ENCODE measurements at regions not wholly inside any gene's neighbourhood (a gene's known extent, or its start where the extent isn't known, plus 50 kb on each side); places are given as distances from the start of the nearest gene placed in this dataset.

DNA sequence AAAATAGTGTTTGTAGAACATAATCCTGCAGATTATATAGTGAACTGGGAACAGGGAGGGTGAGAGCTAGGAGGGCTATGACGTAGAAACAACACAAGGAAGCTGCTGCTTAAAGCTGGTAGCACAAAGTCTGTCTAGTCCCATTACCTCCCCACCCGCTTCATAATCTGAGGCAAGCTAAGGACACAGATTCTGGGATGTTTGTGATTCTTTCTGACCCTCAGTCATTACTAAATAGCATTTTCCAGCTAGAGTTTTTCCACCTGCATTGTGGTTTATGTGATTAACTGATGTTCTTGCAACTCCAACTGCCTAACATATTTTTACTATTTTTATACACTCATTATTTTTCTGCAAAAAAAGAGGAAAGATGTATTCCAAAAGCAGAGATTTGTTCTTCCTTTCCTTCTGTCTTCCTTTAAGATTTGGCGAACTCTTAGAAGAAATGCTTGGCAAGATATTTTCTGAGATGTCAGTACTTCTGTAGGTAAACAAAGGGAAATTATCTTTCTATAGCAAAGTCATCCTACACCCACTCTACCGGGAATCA is 293.2 kb upstream of the FAR2 start:
- Histone ChIP-seq H3K36me3 (ENCODE audit: control insufficient read depth, insufficient read depth, low read length) (no peaks in the 10 kb centered on the region), H3K9me3 (replicated peaks; ENCODE audit: control insufficient read depth, low read depth, low read length) (no peaks in the 10 kb centered on the region), H3K27ac (ENCODE audit: low read length) (no peak overlapping the region), H3K4me3 (ENCODE audit: low read length) (no peak overlapping the region), H3K4me1 (ENCODE audit: control insufficient read depth, insufficient read depth, low read length) (no peaks in the 10 kb centered on the region), H3K27me3 (ENCODE audit: control insufficient read depth, insufficient read depth, low read length) (no peaks in the 10 kb centered on the region)
- DNase-seq = peak; percentile 64
- WGBS (ENCODE audit: insufficient coverage) = no CpG with 5 or more reads among the region's 4 CpGs

- no peaks in the 10 kb centered on the region for H3K9me3 ChIP-seq (replicated peaks; ENCODE audit: control insufficient read depth, low read depth, low read length)
- H3K27me3 ChIP-seq (ENCODE audit: control insufficient read depth, insufficient read depth, low read length) = no peaks in the 10 kb centered on the region
- no peak overlapping the region for H3K4me3 ChIP-seq (ENCODE audit: low read length)
- no peaks in the 10 kb centered on the region for H3K4me1 ChIP-seq (ENCODE audit: control insufficient read depth, insufficient read depth, low read length)
- H3K36me3 ChIP-seq (ENCODE audit: control insufficient read depth, insufficient read depth, low read length) = no peaks in the 10 kb centered on the region
- H3K27ac ChIP-seq (ENCODE audit: low read length) = no peak overlapping the region
- DNase-seq = no peak
Observed at GRCh38 chr12:28857369-28857768, 291.7 kb upstream of the FAR2 start.

DNA sequence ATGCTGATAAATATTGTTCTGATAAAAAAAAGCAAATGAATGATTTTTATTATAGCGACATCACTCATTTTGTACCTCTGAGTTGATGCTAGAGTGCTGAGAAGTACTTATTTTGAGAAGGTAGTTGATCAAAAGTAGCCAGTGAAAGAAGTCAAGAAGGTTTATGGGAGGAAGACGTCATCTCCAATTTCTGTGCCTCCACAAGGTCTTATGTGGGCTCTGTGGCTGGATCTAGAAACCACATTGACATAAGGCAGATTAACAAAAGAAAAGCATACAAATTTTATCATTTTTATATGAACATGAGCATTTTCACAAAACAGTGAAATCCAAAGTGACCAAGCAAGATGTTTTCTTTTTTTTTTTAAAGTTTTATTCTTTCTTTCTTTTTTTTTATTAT is 289.5 kb upstream of the FAR2 start:
- no CpG with 5 or more reads among the region's 2 CpGs for WGBS (ENCODE audit: insufficient coverage)
- H3K4me3 ChIP-seq (ENCODE audit: low read length) = no peak overlapping the region
- no peak for DNase-seq

DNA sequence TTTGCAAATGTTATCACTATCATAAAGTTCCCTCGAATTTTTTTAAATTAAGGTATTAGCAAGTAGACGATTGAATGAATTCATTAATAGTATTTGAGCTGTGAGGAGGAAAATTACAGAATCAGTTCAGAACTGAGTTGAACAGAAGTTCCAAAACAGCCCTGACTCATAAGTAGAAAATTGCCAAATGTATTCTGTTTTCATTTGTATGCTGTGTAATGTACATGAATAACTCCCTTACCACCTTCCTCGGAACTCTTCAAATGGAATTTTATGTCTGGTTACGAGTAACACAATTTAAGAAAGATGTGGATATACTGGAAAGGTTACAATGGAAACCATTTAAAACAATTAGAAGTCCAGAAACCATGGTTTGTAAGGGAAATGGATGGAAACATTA is 283.3 kb upstream of the FAR2 start:
- H3K36me3 ChIP-seq (ENCODE audit: control insufficient read depth, insufficient read depth, low read length) = no peaks in the 10 kb centered on the region
- no peaks in the 10 kb centered on the region for H3K27me3 ChIP-seq (ENCODE audit: control insufficient read depth, insufficient read depth, low read length)
- no peak overlapping the region for H3K27ac ChIP-seq (ENCODE audit: low read length)
- no peak for DNase-seq
- no peak overlapping the region for H3K4me3 ChIP-seq (ENCODE audit: low read length)
- no peaks in the 10 kb centered on the region for H3K4me1 ChIP-seq (ENCODE audit: control insufficient read depth, insufficient read depth, low read length)
- WGBS (ENCODE audit: insufficient coverage) = no CpG with 5 or more reads among the region's 4 CpGs
- H3K9me3 ChIP-seq (replicated peaks; ENCODE audit: control insufficient read depth, low read depth, low read length) = no peaks in the 10 kb centered on the region

More for the DNA sequence above, 289.5 kb upstream of the FAR2 start:
- no peak overlapping the region for H3K27ac ChIP-seq (ENCODE audit: low read length)
- H3K9me3 ChIP-seq (replicated peaks; ENCODE audit: control insufficient read depth, low read depth, low read length) = no peaks in the 10 kb centered on the region
- no peaks in the 10 kb centered on the region for H3K27me3 ChIP-seq (ENCODE audit: control insufficient read depth, insufficient read depth, low read length)
- no peaks in the 10 kb centered on the region for H3K36me3 ChIP-seq (ENCODE audit: control insufficient read depth, insufficient read depth, low read length)
- no peaks in the 10 kb centered on the region for H3K4me1 ChIP-seq (ENCODE audit: control insufficient read depth, insufficient read depth, low read length)

- no peaks in the 10 kb centered on the region for H3K27me3 ChIP-seq (ENCODE audit: control insufficient read depth, insufficient read depth, low read length)
- no peak overlapping the region for H3K27ac ChIP-seq (ENCODE audit: low read length)
- 50% methylated on average over 1 of the region's 3 CpGs for WGBS (ENCODE audit: insufficient coverage)
- H3K4me1 ChIP-seq (ENCODE audit: control insufficient read depth, insufficient read depth, low read length) = no peaks in the 10 kb centered on the region
- H3K9me3 ChIP-seq (replicated peaks; ENCODE audit: control insufficient read depth, low read depth, low read length) = no peaks in the 10 kb centered on the region
- no peak for DNase-seq
- H3K4me3 ChIP-seq (ENCODE audit: low read length) = no peak overlapping the region
- H3K36me3 ChIP-seq (ENCODE audit: control insufficient read depth, insufficient read depth, low read length) = no peaks in the 10 kb centered on the region
Observed at GRCh38 chr12:28866296-28866695, 282.8 kb upstream of the FAR2 start.

- Histone ChIP-seq H3K9me3 (replicated peaks; ENCODE audit: control insufficient read depth, low read depth, low read length) (no peaks in the 10 kb centered on the region), H3K27ac (ENCODE audit: low read length) (no peak overlapping the region), H3K4me3 (ENCODE audit: low read length) (no peak overlapping the region), H3K36me3 (ENCODE audit: control insufficient read depth, insufficient read depth, low read length) (no peaks in the 10 kb centered on the region), H3K4me1 (ENCODE audit: control insufficient read depth, insufficient read depth, low read length) (no peaks in the 10 kb centered on the region), H3K27me3 (ENCODE audit: control insufficient read depth, insufficient read depth, low read length) (no peaks in the 10 kb centered on the region)
- DNase-seq = no peak
- WGBS (ENCODE audit: insufficient coverage) = 100% methylated on average over 1 of the region's 7 CpGs
Observed at GRCh38 chr12:28866715-28867503, 282.2 kb upstream of the FAR2 start.

GRCh38 chr12:28868414-28868813 is 280.7 kb upstream of the FAR2 start:
- H3K9me3 ChIP-seq (replicated peaks; ENCODE audit: control insufficient read depth, low read depth, low read length) = no peaks in the 10 kb centered on the region
- H3K4me3 ChIP-seq (ENCODE audit: low read length) = no peak overlapping the region
- 35% methylated on average over 2 of the region's 5 CpGs for WGBS (ENCODE audit: insufficient coverage)
- no peaks in the 10 kb centered on the region for H3K4me1 ChIP-seq (ENCODE audit: control insufficient read depth, insufficient read depth, low read length)
- H3K36me3 ChIP-seq (ENCODE audit: control insufficient read depth, insufficient read depth, low read length) = no peaks in the 10 kb centered on the region
- no peak for DNase-seq
- H3K27me3 ChIP-seq (ENCODE audit: control insufficient read depth, insufficient read depth, low read length) = no peaks in the 10 kb centered on the region
- no peak overlapping the region for H3K27ac ChIP-seq (ENCODE audit: low read length)

GRCh38 chr12:28869197-28869596 is 279.9 kb upstream of the FAR2 start:
- Histone ChIP-seq H3K36me3 (ENCODE audit: control insufficient read depth, insufficient read depth, low read length) (no peaks in the 10 kb centered on the region), H3K27ac (ENCODE audit: low read length) (no peak overlapping the region), H3K27me3 (ENCODE audit: control insufficient read depth, insufficient read depth, low read length) (no peaks in the 10 kb centered on the region), H3K9me3 (replicated peaks; ENCODE audit: control insufficient read depth, low read depth, low read length) (no peaks in the 10 kb centered on the region), H3K4me1 (ENCODE audit: control insufficient read depth, insufficient read depth, low read length) (no peaks in the 10 kb centered on the region), H3K4me3 (ENCODE audit: low read length) (no peak overlapping the region)
- WGBS (ENCODE audit: insufficient coverage) = no CpG with 5 or more reads among the region's 4 CpGs
- DNase-seq = no peak

- DNase-seq = no peak
- Histone ChIP-seq H3K4me3 (ENCODE audit: low read length) (no peak overlapping the region), H3K4me1 (ENCODE audit: control insufficient read depth, insufficient read depth, low read length) (no peaks in the 10 kb centered on the region), H3K36me3 (ENCODE audit: control insufficient read depth, insufficient read depth, low read length) (no peaks in the 10 kb centered on the region), H3K27me3 (ENCODE audit: control insufficient read depth, insufficient read depth, low read length) (no peaks in the 10 kb centered on the region), H3K9me3 (replicated peaks; ENCODE audit: control insufficient read depth, low read depth, low read length) (no peaks in the 10 kb centered on the region), H3K27ac (ENCODE audit: low read length) (no peak overlapping the region)
- WGBS (ENCODE audit: insufficient coverage) = 82% methylated on average over 2 of the region's 3 CpGs
Observed at GRCh38 chr12:28870839-28871440, 278.1 kb upstream of the FAR2 start.

DNA sequence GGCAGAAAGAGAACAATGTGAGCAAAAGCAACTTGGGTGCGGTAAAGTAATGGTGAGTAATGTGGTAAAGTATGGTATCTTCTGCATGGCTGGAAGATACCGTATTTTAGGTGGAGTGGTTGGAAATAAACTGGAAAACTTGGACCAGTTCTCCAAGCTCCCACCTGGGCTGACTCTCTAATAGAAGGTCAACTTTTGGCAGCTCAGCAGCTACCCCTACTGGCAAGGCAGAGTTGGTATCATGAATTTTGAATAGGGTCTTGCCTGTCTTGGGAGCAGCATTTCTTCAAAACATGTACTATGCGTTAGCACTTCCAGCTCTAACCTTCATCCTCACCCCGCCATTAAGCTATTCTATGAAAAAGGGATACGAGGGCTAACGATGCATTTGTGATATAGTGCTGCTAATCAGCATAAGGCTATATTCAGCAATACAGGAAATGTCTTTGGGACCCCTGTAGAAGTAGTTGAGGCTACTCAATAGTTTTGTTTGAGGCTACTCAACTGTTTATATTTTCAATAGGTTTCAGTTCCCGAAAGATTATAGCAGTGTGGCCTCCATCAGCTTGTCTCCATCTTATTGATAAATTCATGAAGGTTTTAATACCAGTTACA is 276.3 kb upstream of the FAR2 start:
- Histone ChIP-seq H3K36me3 (ENCODE audit: control insufficient read depth, insufficient read depth, low read length) (no peaks in the 10 kb centered on the region), H3K9me3 (replicated peaks; ENCODE audit: control insufficient read depth, low read depth, low read length) (no peaks in the 10 kb centered on the region), H3K4me3 (ENCODE audit: low read length) (no peak overlapping the region), H3K27me3 (ENCODE audit: control insufficient read depth, insufficient read depth, low read length) (no peaks in the 10 kb centered on the region), H3K4me1 (ENCODE audit: control insufficient read depth, insufficient read depth, low read length) (no peaks in the 10 kb centered on the region), H3K27ac (ENCODE audit: low read length) (no peak overlapping the region)
- DNase-seq = no peak
- 76% methylated on average over 2 of the region's 7 CpGs for WGBS (ENCODE audit: insufficient coverage)
